Retinal pigment epithelial cell (primary cell): ENCODE measurements at regions not wholly inside any gene's neighbourhood (a gene's known extent, or its start where the extent isn't known, plus 50 kb on each side); places are given as distances from the start of the nearest gene placed in this dataset.

Experiments used
- DNase-seq: peaks from one replicate; pipeline ENCODE4 v3.0.0-alpha.2; 2010; ENCODE audit warnings: low read depth
- H3K4me3 ChIP-seq: 2 replicates; pipeline ENCODE4 v1.5.1; 2011; ENCODE audit warnings: mild to moderate bottlenecking, low read length, control low read depth, moderate library complexity
- TF ChIP-seq, protein P1 (sequence below): conservative IDR thresholded peaks from 2 replicates; pipeline ENCODE4 v1.5.1; 2011; ENCODE audit warnings: low read depth, low read length, control low read depth, inconsistent platforms

DNA sequence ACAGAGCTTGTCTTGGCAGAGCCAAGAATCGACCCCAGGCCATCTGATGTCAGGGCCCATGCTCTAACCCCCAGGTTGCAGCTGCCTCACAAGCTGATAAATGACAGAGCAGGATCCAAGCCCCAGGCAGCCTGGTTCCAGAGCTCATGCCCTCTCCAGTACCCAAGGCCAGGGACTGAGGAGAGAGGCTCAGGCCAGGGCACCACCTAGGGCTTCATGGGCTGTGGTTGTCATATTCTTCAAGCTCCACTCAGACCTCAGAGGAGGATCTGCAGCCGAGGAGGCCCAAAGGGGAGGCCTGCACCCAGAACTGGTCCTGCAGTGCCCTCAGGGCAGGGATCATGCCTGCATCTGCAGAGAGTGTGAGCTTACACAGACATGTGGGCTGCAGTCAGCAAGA, 301.1 kb downstream of the MATN1 start:
- TF ChIP-seq, protein P1, sequence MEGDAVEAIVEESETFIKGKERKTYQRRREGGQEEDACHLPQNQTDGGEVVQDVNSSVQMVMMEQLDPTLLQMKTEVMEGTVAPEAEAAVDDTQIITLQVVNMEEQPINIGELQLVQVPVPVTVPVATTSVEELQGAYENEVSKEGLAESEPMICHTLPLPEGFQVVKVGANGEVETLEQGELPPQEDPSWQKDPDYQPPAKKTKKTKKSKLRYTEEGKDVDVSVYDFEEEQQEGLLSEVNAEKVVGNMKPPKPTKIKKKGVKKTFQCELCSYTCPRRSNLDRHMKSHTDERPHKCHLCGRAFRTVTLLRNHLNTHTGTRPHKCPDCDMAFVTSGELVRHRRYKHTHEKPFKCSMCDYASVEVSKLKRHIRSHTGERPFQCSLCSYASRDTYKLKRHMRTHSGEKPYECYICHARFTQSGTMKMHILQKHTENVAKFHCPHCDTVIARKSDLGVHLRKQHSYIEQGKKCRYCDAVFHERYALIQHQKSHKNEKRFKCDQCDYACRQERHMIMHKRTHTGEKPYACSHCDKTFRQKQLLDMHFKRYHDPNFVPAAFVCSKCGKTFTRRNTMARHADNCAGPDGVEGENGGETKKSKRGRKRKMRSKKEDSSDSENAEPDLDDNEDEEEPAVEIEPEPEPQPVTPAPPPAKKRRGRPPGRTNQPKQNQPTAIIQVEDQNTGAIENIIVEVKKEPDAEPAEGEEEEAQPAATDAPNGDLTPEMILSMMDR: no peak
- DNase-seq: no peak
- no peak overlapping the region for H3K4me3 ChIP-seq

GRCh38 chr1:30420519-30421050, 302.8 kb downstream of the MATN1 start:
- no peak for DNase-seq
- TF ChIP-seq, protein P1: no peak
- no peak overlapping the region for H3K4me3 ChIP-seq

- no peak for DNase-seq
- H3K4me3 ChIP-seq: no peak overlapping the region
- TF ChIP-seq, protein P1: no peak
Observed at GRCh38 chr1:30419831-30420230, 303.6 kb downstream of the MATN1 start.

- H3K4me3 ChIP-seq: no peak overlapping the region
- TF ChIP-seq, protein P1: no peak
- no peak for DNase-seq
Observed at GRCh38 chr1:30418939-30419720, 304.3 kb downstream of the MATN1 start.

DNA sequence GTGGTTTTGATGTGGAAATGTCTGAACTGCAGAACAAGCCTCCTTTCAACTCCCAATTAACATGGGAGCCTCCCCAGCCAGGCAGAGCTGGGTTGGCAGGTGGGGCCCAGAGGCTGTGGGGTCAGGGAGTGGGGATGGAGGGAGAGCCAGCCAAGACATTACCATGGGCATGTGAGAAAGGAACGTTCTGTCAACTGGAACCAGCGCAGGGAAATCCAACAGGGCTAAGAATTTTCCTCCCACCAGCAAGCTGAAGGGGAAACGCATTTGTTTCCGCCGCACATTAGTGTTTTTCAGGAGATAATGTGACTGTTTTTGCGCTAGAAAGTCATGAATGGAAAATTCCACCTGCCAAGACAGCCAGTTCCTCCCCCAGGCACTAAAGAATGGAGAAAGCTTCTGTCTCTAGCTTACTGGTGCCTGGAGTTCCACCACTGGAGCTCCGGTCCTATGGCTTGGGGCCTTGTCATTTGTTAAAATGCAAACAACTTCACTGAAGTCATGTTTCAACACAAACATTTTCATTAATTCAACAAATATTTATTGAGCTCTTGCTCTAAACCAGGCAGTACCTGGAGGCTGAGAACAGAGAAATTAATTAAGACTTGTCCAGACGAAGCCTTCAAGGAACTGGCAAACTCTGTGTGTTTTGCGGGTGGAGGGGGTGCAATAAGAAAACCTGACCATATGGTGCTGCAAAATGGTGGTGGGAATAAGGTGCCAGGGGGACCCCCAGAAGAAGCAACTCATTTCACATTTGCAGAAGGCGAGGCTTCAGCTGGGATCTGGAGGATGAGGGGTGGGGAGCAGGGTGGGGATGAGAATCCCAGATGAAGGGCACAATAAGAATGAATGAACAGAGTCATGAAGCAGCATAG, 305.1 kb downstream of the MATN1 start:
- TF ChIP-seq, protein P1: no peak
- no peak for DNase-seq
- H3K4me3 ChIP-seq: no peak overlapping the region

DNA sequence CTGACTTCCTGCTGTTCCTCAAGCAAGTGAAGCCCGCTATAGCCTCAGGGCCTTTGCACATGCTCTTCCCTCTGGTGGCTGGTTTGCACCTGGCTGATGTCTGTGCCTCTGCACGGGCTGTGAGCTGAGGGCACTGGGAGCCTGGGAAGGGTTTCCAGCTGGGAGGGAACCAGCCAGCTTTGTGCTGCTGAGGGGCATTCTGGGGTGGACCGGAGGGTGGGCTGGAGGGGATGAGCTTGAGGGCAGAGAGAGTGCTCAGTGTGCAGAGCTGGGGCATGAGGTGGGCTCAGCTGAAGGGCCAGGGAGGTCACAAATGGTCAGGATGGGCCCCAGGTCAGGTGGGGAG, 305.7 kb downstream of the MATN1 start:
- no peak for DNase-seq
- TF ChIP-seq, protein P1: no peak

More for the DNA sequence above, 305.7 kb downstream of the MATN1 start:
- no peak overlapping the region for H3K4me3 ChIP-seq
